Neural progenitor cell (in vitro differentiated cells): ENCODE measurements at regions not wholly inside any gene's neighbourhood (a gene's known extent, or its start where the extent isn't known, plus 50 kb on each side); places are given as distances from the start of the nearest gene placed in this dataset.

Source experiments
- DNase-seq: peaks from one replicate; pipeline ENCODE4 v3.0.0-alpha.2; 2016; ENCODE audit warnings: low spot score
- H2AFZ ChIP-seq: fragments of 200-600 bp; sonication (generic); replicated peaks from 2 replicates; pipeline ENCODE4 v1.6.1; 2016; ENCODE audit warnings: antibody characterized with exemption
- H3F3A ChIP-seq: fragments of 200-600 bp; sonication (generic); 2 replicates; pipeline ENCODE4 v1.6.1; 2016; ENCODE audit warnings: antibody characterized with exemption, low read depth
- H3K27ac ChIP-seq: fragments of 200-600 bp; sonication (generic); 2 replicates; pipeline ENCODE4 v1.5.1; 2016; ENCODE audit warnings: mild to moderate bottlenecking
- H3K27me3 ChIP-seq: fragments of 200-600 bp; sonication (generic); 2 replicates; pipeline ENCODE4 v1.6.1; 2016; ENCODE audit warnings: mild to moderate bottlenecking, moderate library complexity
- H3K36me3 ChIP-seq: fragments of 200-600 bp; sonication (generic); 2 replicates; pipeline ENCODE4 v1.5.1; 2016
- H3K4me1 ChIP-seq: fragments of 200-600 bp; sonication (generic); 2 replicates; pipeline ENCODE4 v1.6.1; 2016; ENCODE audit warnings: mixed run types
- H3K4me2 ChIP-seq: fragments of 200-600 bp; sonication (generic); 2 replicates; pipeline ENCODE4 v1.6.1; 2016
- H3K4me3 ChIP-seq: fragments of 200-600 bp; sonication (generic); 2 replicates; pipeline ENCODE4 v1.5.1; 2016
- H3K79me2 ChIP-seq: fragments of 200-600 bp; sonication (generic); 2 replicates; pipeline ENCODE4 v1.6.1; 2016; ENCODE audit warnings: low read depth
- H3K9ac ChIP-seq: fragments of 200-600 bp; sonication (generic); 2 replicates; pipeline ENCODE4 v1.6.1; 2016
- H3K9me3 ChIP-seq: fragments of 200-600 bp; sonication (generic); 2 replicates; pipeline ENCODE4 v1.5.1; 2016; ENCODE audit warnings: low read depth
- H4K20me1 ChIP-seq: fragments of 200-600 bp; sonication (generic); 2 replicates; pipeline ENCODE4 v1.6.1; 2016; ENCODE audit warnings: low read depth
- H3K27ac Mint-ChIP-seq: 3 replicates; pipeline ENCODE4 v1.8.0; 2021; ENCODE audit warnings: mixed read lengths
- H3K27me3 Mint-ChIP-seq: 2 replicates; pipeline ENCODE4 v1.8.0; 2022; ENCODE audit warnings: low read depth, mild to moderate bottlenecking, inconsistent platforms, moderate library complexity, mixed read lengths; ENCODE audit not compliant: insufficient read depth
- H3K36me3 Mint-ChIP-seq: 3 replicates; pipeline ENCODE4 v1.8.0; 2021; ENCODE audit warnings: mixed read lengths
- H3K4me1 Mint-ChIP-seq: 3 replicates; pipeline ENCODE4 v1.8.0; 2021; ENCODE audit warnings: mixed read lengths
- H3K4me3 Mint-ChIP-seq: 3 replicates; pipeline ENCODE4 v1.8.0; 2021; ENCODE audit warnings: mild to moderate bottlenecking, moderate library complexity, mixed read lengths
- H3K9me3 Mint-ChIP-seq: 3 replicates; pipeline ENCODE4 v1.8.0; 2020; ENCODE audit warnings: mixed read lengths
- CTCF ChIP-seq: fragments of 200-600 bp; sonication (generic); IDR thresholded peaks from 2 replicates; pipeline ENCODE4 v1.5.1; 2017; ENCODE audit warnings: antibody characterized with exemption, mild to moderate bottlenecking
- EZH2 ChIP-seq: fragments of 200-600 bp; sonication (generic); IDR thresholded peaks from 2 replicates; pipeline ENCODE4 v1.6.1; 2017; ENCODE audit warnings: antibody characterized with exemption, mild to moderate bottlenecking, moderate library complexity
- EZH2phosphoT487 ChIP-seq: fragments of 200-600 bp; sonication (generic); IDR thresholded peaks from 2 replicates; pipeline ENCODE4 v1.6.1; 2017; ENCODE audit warnings: antibody characterized with exemption

GRCh38 chr13:109394311-109394988 lies 391.9 kb downstream of the IRS2 start:
- H3K4me2 ChIP-seq = no peak overlapping the region
- H3K9me3 Mint-ChIP-seq = peaks cover 5% of the 10 kb centered on the region
- no peaks in the 10 kb centered on the region for H3F3A ChIP-seq
- no peak overlapping the region for H3K4me3 ChIP-seq
- no peaks in the 10 kb centered on the region for H3K27me3 ChIP-seq
- peaks cover 5% of the 10 kb centered on the region for H3K27me3 Mint-ChIP-seq
- H3K4me1 ChIP-seq = no peaks in the 10 kb centered on the region
- no peak overlapping the region for H2AFZ ChIP-seq
- no peaks in the 10 kb centered on the region for H3K9me3 ChIP-seq
- no peak overlapping the region for H3K27ac Mint-ChIP-seq
- peaks cover 4% of the 10 kb centered on the region for H3K4me1 Mint-ChIP-seq
- H3K27ac ChIP-seq = no peak overlapping the region
- H3K4me3 Mint-ChIP-seq = no peak overlapping the region
- no peak overlapping the region for H3K9ac ChIP-seq
- DNase-seq = no peak
- no peaks in the 10 kb centered on the region for H3K36me3 ChIP-seq
- no peaks in the 10 kb centered on the region for H4K20me1 ChIP-seq
- TF ChIP-seq CTCF (no peak), EZH2 (no peak), EZH2phosphoT487 (no peak)
- H3K79me2 ChIP-seq = no peaks in the 10 kb centered on the region
- H3K36me3 Mint-ChIP-seq = no peaks in the 10 kb centered on the region

- Histone ChIP-seq H3K9ac (no peak overlapping the region), H3K4me2 (no peak overlapping the region), H3K4me3 (no peak overlapping the region), H2AFZ (no peak overlapping the region), H3K9me3 (no peaks in the 10 kb centered on the region), H3K36me3 (no peaks in the 10 kb centered on the region), H3K4me1 (no peaks in the 10 kb centered on the region), H3F3A (no peaks in the 10 kb centered on the region), H4K20me1 (no peaks in the 10 kb centered on the region), H3K27me3 (no peaks in the 10 kb centered on the region), H3K79me2 (no peaks in the 10 kb centered on the region), H3K27ac (no peak overlapping the region)
- Mint-ChIP-seq H3K36me3 (no peaks in the 10 kb centered on the region), H3K4me3 (no peak overlapping the region), H3K9me3 (peaks cover 2% of the 10 kb centered on the region), H3K27ac (no peak overlapping the region), H3K4me1 (peaks cover 4% of the 10 kb centered on the region), H3K27me3 (peaks cover 3% of the 10 kb centered on the region)
- no peak for DNase-seq
- no peak for TF ChIP-seq EZH2phosphoT487
- TF ChIP-seq EZH2 = no peak
- no peak for TF ChIP-seq CTCF
These were observed 393.3 kb downstream of the IRS2 start for GRCh38 chr13:109393045-109393444.

- no peak overlapping the region for H3K27ac Mint-ChIP-seq
- no peaks in the 10 kb centered on the region for H3K4me1 ChIP-seq
- H3K36me3 ChIP-seq = no peaks in the 10 kb centered on the region
- H3K4me3 Mint-ChIP-seq = no peak overlapping the region
- no peaks in the 10 kb centered on the region for H3F3A ChIP-seq
- H3K4me1 Mint-ChIP-seq = peaks cover 4% of the 10 kb centered on the region
- no peak overlapping the region for H2AFZ ChIP-seq
- H3K4me3 ChIP-seq = no peak overlapping the region
- H3K79me2 ChIP-seq = no peaks in the 10 kb centered on the region
- H3K9me3 Mint-ChIP-seq = peaks cover 2% of the 10 kb centered on the region
- no peaks in the 10 kb centered on the region for H4K20me1 ChIP-seq
- no peaks in the 10 kb centered on the region for H3K27me3 ChIP-seq
- DNase-seq = no peak
- H3K9me3 ChIP-seq = no peaks in the 10 kb centered on the region
- no peak overlapping the region for H3K27ac ChIP-seq
- H3K4me2 ChIP-seq = no peak overlapping the region
- no peaks in the 10 kb centered on the region for H3K36me3 Mint-ChIP-seq
- no peak for TF ChIP-seq EZH2
- no peak for TF ChIP-seq EZH2phosphoT487
- no peak for TF ChIP-seq CTCF
- peaks cover 4% of the 10 kb centered on the region for H3K27me3 Mint-ChIP-seq
- H3K9ac ChIP-seq = no peak overlapping the region
These were observed 396.0 kb downstream of the IRS2 start for GRCh38 chr13:109390391-109390790.
